Panc1 (cell line): ENCODE measurements at regions not wholly inside any gene's neighbourhood (a gene's known extent, or its start where the extent isn't known, plus 50 kb on each side); places are given as distances from the start of the nearest gene placed in this dataset.

Source experiments
- POLR2AphosphoS5 ChIP-seq: IDR thresholded peaks from 2 replicates; pipeline ENCODE4 v1.6.1; 2012; ENCODE audit warnings: mild to moderate bottlenecking, low read depth, low read length, moderate library complexity
- TCF7L2 ChIP-seq: IDR thresholded peaks from 2 replicates; pipeline ENCODE4 v1.6.1; 2011; ENCODE audit warnings: mild to moderate bottlenecking, low read depth, low read length, inconsistent platforms
- TF ChIP-seq, protein P1 (sequence below): fragments of 450-650 bp; IDR thresholded peaks from 2 replicates; pipeline ENCODE4 v1.5.1; 2017; ENCODE audit warnings: mild to moderate bottlenecking
- TF ChIP-seq, protein P2 (sequence below), 2 experiments: IDR thresholded peaks; 2 replicates each; pipeline ENCODE4 v1.6.1; 2011 to 2012; ENCODE audit warnings: low read depth in 2 of 2, control low read depth in 1 of 2, low read length in 1 of 2, mild to moderate bottlenecking in 1 of 2, moderate library complexity in 1 of 2; ENCODE audit not compliant: insufficient read depth in 1 of 2

DNA sequence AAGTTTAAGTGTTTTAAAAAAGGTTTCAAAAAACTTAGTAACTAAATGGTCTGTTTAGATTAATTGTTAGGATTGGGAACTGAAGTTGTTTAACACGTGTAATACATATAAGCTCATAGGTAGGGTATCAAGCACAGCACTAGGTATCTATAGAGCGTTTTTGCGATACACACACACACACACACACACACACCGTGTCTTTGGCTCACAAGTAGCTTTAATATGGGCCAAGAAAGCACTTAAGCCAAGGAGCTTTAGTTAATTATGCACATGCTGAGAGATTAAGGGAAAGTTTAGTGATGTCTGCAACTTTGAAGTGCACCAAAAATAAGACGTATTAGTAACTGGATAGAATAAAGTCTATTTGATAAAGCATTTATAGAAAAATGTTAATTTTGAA, 93.8 kb upstream of the CNTNAP2 start:
- TF ChIP-seq, protein P1, sequence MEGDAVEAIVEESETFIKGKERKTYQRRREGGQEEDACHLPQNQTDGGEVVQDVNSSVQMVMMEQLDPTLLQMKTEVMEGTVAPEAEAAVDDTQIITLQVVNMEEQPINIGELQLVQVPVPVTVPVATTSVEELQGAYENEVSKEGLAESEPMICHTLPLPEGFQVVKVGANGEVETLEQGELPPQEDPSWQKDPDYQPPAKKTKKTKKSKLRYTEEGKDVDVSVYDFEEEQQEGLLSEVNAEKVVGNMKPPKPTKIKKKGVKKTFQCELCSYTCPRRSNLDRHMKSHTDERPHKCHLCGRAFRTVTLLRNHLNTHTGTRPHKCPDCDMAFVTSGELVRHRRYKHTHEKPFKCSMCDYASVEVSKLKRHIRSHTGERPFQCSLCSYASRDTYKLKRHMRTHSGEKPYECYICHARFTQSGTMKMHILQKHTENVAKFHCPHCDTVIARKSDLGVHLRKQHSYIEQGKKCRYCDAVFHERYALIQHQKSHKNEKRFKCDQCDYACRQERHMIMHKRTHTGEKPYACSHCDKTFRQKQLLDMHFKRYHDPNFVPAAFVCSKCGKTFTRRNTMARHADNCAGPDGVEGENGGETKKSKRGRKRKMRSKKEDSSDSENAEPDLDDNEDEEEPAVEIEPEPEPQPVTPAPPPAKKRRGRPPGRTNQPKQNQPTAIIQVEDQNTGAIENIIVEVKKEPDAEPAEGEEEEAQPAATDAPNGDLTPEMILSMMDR, result no peak
- TF ChIP-seq TCF7L2, result no peak
- TF ChIP-seq POLR2AphosphoS5, result no peak
- TF ChIP-seq, protein P2, sequence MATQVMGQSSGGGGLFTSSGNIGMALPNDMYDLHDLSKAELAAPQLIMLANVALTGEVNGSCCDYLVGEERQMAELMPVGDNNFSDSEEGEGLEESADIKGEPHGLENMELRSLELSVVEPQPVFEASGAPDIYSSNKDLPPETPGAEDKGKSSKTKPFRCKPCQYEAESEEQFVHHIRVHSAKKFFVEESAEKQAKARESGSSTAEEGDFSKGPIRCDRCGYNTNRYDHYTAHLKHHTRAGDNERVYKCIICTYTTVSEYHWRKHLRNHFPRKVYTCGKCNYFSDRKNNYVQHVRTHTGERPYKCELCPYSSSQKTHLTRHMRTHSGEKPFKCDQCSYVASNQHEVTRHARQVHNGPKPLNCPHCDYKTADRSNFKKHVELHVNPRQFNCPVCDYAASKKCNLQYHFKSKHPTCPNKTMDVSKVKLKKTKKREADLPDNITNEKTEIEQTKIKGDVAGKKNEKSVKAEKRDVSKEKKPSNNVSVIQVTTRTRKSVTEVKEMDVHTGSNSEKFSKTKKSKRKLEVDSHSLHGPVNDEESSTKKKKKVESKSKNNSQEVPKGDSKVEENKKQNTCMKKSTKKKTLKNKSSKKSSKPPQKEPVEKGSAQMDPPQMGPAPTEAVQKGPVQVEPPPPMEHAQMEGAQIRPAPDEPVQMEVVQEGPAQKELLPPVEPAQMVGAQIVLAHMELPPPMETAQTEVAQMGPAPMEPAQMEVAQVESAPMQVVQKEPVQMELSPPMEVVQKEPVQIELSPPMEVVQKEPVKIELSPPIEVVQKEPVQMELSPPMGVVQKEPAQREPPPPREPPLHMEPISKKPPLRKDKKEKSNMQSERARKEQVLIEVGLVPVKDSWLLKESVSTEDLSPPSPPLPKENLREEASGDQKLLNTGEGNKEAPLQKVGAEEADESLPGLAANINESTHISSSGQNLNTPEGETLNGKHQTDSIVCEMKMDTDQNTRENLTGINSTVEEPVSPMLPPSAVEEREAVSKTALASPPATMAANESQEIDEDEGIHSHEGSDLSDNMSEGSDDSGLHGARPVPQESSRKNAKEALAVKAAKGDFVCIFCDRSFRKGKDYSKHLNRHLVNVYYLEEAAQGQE (IDR thresholded peaks at IDR 0.05; ENCODE audit: insufficient read depth in 1 of 2, low read depth in 2 of 2, low read length in 1 of 2), result no peak
